ENCODE measurements at regions not wholly inside any gene's neighbourhood (a gene's known extent, or its start where the extent isn't known, plus 50 kb on each side); places are given as distances from the start of the nearest gene placed in this dataset.

DNA sequence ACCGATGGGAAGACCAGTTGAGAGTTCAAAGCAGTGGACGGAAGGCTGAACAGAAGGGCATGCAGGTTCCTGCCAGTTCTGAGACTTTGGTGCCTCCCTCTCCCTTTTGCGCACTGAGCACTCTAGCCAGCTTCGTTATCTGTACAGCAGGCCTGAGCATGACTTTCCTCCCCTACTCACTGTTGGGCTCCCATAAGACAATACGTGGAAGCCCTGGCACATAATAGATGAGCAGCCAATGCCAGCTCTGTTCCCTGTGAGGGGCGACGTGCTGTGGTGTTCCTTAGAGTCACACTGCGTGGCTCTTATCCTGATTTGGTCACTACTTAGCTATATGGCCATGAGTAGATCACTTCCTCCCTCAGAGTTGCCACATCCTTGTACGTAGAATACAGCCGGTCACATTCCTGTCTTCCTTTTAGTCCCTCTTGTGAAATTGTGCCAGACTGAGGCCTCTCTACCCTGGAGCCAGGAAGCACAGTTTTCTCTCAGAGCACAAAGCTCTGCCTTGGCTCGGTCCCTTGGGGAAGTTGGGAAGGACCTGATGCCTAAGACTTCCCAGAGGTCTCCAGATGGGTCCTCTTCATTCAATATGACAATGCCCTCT, 160.4 kb upstream of the MAMLD1 start:
- Histone ChIP-seq H3K56ac (ENCODE audit: insufficient read length, low read depth, low read length) (no peak overlapping the region), H2BK15ac (ENCODE audit: low read depth, low read length) (no peak overlapping the region), H3K9me3 (ENCODE audit: control insufficient read depth, low read depth, low read length) (peaks cover 10% of the 10 kb centered on the region), H3K27me3 (ENCODE audit: insufficient read depth, low read length) (no peaks in the 10 kb centered on the region), H3K4me2 (ENCODE audit: insufficient read depth, insufficient read length, low read length) (no peak overlapping the region), H3K18ac (ENCODE audit: insufficient read length, low read depth, low read length) (no peak overlapping the region), H4K20me1 (ENCODE audit: control insufficient read depth, insufficient read depth, insufficient read length) (no peaks in the 10 kb centered on the region), H3K27ac (ENCODE audit: insufficient read length, low read depth, low read length) (no peak overlapping the region), H2AFZ (ENCODE audit: low read length) (no peak overlapping the region), H3K4me1 (ENCODE audit: insufficient read depth, low read length) (no peaks in the 10 kb centered on the region), H3K23ac (ENCODE audit: insufficient read length, low read depth, low read length) (no peak overlapping the region), H2BK20ac (ENCODE audit: low read depth, low read length, poor library complexity, severe bottlenecking) (no peak overlapping the region), H3K4ac (ENCODE audit: low read depth, low read length) (no peak overlapping the region), H2BK5ac (ENCODE audit: insufficient read length, low read length) (no peak overlapping the region), H3K14ac (ENCODE audit: insufficient read depth, low read length) (no peak overlapping the region), H3K79me2 (ENCODE audit: insufficient read depth, low read length) (no peaks in the 10 kb centered on the region), H2BK12ac (ENCODE audit: insufficient read length, low read depth, low read length) (no peak overlapping the region), H4K91ac (ENCODE audit: insufficient read length, low read depth, low read length) (no peak overlapping the region), H3K79me1 (ENCODE audit: insufficient read depth, low read depth, low read length, poor library complexity, severe bottlenecking) (no peaks in the 10 kb centered on the region), H3T11ph (ENCODE audit: low read length) (no peak overlapping the region), H2BK120ac (ENCODE audit: low read depth, low read length, poor library complexity, severe bottlenecking) (no peak overlapping the region), H3K9ac (ENCODE audit: extremely low read depth, insufficient read length, low read length) (no peak overlapping the region), H3K23me2 (ENCODE audit: insufficient read length, low read depth, low read length, poor library complexity, severe bottlenecking) (no peaks in the 10 kb centered on the region), H4K5ac (ENCODE audit: insufficient read length, low read depth, low read length) (no peak overlapping the region), H4K8ac (replicated peaks; ENCODE audit: insufficient read length, low read depth, low read length) (no peak overlapping the region), H2AK5ac (ENCODE audit: insufficient read length, low read length) (no peak overlapping the region)
- H3K4me3 Mint-ChIP-seq = no peak overlapping the region
- TF ChIP-seq, protein P1, sequence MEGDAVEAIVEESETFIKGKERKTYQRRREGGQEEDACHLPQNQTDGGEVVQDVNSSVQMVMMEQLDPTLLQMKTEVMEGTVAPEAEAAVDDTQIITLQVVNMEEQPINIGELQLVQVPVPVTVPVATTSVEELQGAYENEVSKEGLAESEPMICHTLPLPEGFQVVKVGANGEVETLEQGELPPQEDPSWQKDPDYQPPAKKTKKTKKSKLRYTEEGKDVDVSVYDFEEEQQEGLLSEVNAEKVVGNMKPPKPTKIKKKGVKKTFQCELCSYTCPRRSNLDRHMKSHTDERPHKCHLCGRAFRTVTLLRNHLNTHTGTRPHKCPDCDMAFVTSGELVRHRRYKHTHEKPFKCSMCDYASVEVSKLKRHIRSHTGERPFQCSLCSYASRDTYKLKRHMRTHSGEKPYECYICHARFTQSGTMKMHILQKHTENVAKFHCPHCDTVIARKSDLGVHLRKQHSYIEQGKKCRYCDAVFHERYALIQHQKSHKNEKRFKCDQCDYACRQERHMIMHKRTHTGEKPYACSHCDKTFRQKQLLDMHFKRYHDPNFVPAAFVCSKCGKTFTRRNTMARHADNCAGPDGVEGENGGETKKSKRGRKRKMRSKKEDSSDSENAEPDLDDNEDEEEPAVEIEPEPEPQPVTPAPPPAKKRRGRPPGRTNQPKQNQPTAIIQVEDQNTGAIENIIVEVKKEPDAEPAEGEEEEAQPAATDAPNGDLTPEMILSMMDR (conservative IDR thresholded peaks at IDR 0.05) = no peak
- H3K27ac Mint-ChIP-seq = no peak overlapping the region; a peak in 1 of 7 replicates
- WGBS (ENCODE audit: extremely low coverage, insufficient read length, low lambda C conversion rate) = no CpG with 5 or more reads among the region's 11 CpGs
- peaks cover 0 to 3% (median 0%) of the 10 kb centered on the region in 3 experiments; a peak in 5 of 7 replicates for H3K36me3 Mint-ChIP-seq (ENCODE audit: insufficient read depth in 1 of 3, low read depth in 3 of 3)
- peaks cover 68% of the 10 kb centered on the region in 2 experiments for H3K9me3 Mint-ChIP-seq
- no peaks in the 10 kb centered on the region for H3K4me1 Mint-ChIP-seq
- H3K27me3 Mint-ChIP-seq (ENCODE audit: low read depth) = peaks cover 5% of the 10 kb centered on the region
- DNase-seq = no peak
